VCaP (cell line): ENCODE measurements at regions not wholly inside any gene's neighbourhood (a gene's known extent, or its start where the extent isn't known, plus 50 kb on each side); places are given as distances from the start of the nearest gene placed in this dataset.

Source experiments
- H3K27ac ChIP-seq: fragments of 450-650 bp; 2 replicates; pipeline ENCODE4 v1.5.1; 2017
- TF ChIP-seq, protein P1 (sequence below): fragments of 450-650 bp; conservative IDR thresholded peaks from 2 replicates; pipeline ENCODE4 v1.5.1; 2017; ENCODE audit warnings: mild to moderate bottlenecking, moderate library complexity

DNA sequence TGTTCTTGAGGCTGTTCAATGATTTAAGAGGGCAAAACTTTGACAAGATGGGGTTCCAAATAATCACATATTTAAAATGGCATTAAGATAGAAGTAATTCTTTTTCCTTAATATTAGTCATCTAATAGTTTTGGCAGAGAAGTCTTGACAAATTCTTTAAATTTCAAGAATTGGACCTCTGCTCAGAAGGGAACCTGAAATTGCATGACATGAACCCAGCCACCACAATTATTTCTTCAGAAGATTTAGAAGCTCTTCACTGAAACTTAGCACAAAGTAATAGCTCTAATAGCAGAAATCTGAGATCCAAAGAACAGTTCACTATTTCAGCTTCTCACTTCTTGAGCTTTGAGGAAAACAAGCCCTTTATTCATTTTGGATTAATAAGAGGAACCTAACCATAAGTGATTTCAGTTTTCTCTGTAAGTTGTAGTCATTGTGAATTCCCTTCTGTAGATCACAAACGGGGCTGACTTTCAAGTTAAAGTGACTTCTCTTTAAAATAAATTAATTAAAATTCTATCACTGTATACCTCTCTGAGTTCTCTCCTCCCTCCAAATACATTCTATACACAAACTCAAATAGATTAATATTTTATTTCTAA, 100.6 kb upstream of the ITGA4 start:
- TF ChIP-seq, protein P1, sequence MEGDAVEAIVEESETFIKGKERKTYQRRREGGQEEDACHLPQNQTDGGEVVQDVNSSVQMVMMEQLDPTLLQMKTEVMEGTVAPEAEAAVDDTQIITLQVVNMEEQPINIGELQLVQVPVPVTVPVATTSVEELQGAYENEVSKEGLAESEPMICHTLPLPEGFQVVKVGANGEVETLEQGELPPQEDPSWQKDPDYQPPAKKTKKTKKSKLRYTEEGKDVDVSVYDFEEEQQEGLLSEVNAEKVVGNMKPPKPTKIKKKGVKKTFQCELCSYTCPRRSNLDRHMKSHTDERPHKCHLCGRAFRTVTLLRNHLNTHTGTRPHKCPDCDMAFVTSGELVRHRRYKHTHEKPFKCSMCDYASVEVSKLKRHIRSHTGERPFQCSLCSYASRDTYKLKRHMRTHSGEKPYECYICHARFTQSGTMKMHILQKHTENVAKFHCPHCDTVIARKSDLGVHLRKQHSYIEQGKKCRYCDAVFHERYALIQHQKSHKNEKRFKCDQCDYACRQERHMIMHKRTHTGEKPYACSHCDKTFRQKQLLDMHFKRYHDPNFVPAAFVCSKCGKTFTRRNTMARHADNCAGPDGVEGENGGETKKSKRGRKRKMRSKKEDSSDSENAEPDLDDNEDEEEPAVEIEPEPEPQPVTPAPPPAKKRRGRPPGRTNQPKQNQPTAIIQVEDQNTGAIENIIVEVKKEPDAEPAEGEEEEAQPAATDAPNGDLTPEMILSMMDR = no peak
- H3K27ac ChIP-seq = no peak overlapping the region

DNA sequence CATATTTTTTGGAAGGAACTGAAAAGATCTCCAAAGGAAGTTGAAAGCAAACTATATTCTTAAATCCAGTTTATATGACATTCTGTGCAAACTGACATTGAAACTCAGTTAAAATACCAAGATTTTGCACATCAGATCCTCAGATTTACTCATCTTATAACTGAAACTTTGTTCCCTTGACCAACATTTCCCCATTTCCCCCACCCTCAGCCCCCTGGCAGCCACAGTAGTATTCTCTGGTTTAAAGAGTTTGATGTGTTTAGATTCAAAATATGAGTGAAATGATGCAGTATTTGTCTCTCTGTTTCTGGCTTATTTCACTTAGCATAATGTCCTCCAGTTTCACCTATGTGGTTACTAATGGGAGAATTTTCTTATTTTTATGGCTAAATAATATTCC, 99.2 kb upstream of the ITGA4 start:
- H3K27ac ChIP-seq = no peak overlapping the region
- TF ChIP-seq, protein P1 = no peak

DNA sequence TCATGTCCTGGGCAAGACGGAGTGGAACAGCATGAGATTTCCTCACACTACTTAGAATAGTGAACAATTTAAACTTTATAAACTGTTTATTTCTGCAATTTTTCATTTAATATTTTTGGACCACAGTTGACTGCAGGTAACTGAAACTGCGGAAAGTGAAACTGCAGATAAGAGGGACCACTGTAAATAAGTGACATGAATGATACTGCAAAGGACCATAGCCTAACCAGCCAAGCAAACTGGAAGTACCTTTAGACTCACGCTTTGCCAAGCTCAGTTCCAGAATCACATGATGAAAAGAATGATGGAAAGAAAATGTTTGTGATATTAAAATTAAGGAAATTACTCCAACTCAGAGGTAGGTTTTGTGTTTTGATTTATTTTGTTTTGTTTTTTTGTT, 94.6 kb upstream of the ITGA4 start:
- TF ChIP-seq, protein P1 = no peak
- no peak overlapping the region for H3K27ac ChIP-seq

DNA sequence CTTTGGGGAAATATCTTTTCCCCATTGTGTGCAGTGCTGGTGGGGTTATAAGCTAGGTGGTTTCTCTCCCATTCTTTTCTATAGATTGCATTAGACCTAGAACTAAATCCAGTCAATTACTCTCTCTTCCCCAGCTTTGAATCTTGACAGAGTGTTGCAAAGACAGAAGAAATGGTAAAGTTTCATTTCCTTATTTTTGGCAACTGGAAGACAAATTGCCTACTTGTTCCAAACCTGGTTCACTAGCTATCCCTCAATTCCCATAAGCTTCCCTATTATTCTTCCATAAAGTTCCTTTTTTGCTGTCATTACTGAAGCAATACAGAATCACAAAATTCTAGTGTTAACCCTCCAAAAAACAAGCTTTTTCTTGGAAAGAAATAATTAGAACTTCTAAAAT, 94.0 kb upstream of the ITGA4 start:
- TF ChIP-seq, protein P1 = no peak
- H3K27ac ChIP-seq = no peak overlapping the region

DNA sequence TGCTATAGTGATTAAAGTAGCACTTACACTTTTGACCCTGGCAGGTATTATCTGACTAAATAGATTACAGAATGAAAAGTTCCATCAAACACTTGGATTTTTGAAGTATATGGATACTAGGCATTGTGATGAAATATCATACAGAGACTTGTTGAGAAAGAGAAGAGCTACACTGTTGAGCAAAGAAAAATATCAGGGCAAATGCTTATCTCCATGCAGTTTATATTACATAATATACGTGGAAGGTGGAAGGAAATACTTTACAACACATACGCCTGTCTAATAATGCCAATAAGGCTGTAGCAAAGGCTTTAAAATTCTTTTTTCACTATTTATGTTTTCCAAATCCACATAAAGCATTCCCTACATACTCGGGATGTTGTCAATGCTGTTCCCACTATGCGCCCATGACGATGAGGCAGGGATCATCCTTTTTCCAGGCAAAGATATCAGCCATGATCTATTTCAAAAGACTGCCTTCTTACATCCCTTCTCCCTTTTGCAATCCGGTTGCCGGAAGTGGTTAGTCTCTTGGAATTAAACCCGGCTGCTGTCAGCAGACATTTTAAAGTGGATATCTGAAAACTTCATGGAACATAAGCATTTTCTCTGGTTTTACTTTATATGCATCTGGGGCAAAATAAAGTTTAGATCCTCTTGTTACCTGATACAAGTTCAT, 92.6 kb upstream of the ITGA4 start:
- TF ChIP-seq, protein P1 = no peak
- H3K27ac ChIP-seq = no peak overlapping the region

- TF ChIP-seq, protein P1 = no peak
- no peak overlapping the region for H3K27ac ChIP-seq
These were observed 90.5 kb upstream of the ITGA4 start for GRCh38 chr2:181366675-181367175.

GRCh38 chr2:181367411-181367810, 89.8 kb upstream of the ITGA4 start:
- H3K27ac ChIP-seq = no peak overlapping the region
- TF ChIP-seq, protein P1 = no peak
